GM13977 (cell line): ENCODE measurements at regions not wholly inside any gene's neighbourhood (a gene's known extent, or its start where the extent isn't known, plus 50 kb on each side); places are given as distances from the start of the nearest gene placed in this dataset.

Experiments used
- DNase-seq: peaks from one replicate; pipeline ENCODE4 v3.0.0; 2012; ENCODE audit warnings: low spot score
- in situ Hi-C: fragments of 300-500 bp; cut with MboI; formaldehyde crosslinking; loops from one replicate; pipeline ENCODE4 v1.12.0; 2022; ENCODE audit warnings: low sequenced_read_pairs, low pct_unique_long_range_greater_than_20kb, mixed read lengths, inconsistent platforms; ENCODE audit not compliant: unreplicated experiment
- TF ChIP-seq, protein P1 (sequence below): IDR thresholded peaks from 2 replicates; pipeline ENCODE4 v1.5.1; 2012; ENCODE audit warnings: mild to moderate bottlenecking, control low read depth; ENCODE audit not compliant: insufficient read depth; ENCODE audit errors: extremely low read depth, missing control alignments

GRCh38 chr3:158882445-158882844, 80.6 kb downstream of the MFSD1 start:
- TF ChIP-seq, protein P1, sequence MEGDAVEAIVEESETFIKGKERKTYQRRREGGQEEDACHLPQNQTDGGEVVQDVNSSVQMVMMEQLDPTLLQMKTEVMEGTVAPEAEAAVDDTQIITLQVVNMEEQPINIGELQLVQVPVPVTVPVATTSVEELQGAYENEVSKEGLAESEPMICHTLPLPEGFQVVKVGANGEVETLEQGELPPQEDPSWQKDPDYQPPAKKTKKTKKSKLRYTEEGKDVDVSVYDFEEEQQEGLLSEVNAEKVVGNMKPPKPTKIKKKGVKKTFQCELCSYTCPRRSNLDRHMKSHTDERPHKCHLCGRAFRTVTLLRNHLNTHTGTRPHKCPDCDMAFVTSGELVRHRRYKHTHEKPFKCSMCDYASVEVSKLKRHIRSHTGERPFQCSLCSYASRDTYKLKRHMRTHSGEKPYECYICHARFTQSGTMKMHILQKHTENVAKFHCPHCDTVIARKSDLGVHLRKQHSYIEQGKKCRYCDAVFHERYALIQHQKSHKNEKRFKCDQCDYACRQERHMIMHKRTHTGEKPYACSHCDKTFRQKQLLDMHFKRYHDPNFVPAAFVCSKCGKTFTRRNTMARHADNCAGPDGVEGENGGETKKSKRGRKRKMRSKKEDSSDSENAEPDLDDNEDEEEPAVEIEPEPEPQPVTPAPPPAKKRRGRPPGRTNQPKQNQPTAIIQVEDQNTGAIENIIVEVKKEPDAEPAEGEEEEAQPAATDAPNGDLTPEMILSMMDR, result no peak
- in situ Hi-C loops, result no loop called here
- no peak for DNase-seq

DNA sequence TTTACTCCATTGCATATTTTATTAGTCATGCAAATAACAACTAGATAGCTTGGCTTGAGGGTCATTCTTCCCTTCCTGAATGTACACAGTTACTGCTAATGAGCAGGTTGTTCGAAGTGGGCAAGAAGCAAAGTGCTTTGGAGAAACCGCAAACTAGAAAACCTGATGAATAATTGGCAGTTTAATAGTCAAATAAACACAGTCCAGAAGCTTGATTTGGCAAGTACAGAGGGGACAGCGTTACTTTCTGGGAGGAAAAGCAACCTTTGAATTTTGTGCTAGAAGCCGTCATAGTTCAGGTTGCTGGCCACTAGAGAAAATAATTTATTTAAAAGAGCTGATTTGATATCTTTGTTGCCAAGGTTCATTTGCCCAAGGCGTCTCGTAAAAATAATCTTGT, 94.9 kb downstream of the MFSD1 start:
- TF ChIP-seq, protein P1, result no peak
- DNase-seq, result no peak
- in situ Hi-C loops, result no loop called here

DNA sequence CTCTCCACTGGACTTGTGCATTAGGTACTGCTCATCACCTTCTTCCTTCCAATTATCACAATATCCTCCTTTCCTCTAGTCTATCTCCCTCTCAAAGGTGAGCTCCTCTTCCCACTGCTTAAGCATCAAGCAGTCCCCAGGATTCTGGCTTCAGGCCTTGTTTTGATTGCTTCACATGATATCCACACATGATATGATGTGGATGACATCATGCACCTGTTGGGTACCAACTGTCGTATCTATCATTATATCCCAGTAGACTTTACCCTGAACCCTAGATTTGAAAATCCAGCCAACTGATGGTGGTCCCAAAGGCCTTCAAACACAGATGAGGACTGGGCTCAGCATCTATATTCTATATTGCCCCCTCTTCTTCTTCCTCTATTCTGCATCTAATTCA, 104.9 kb downstream of the MFSD1 start:
- in situ Hi-C loops, result no loop called here

GRCh38 chr3:158908187-158908734, 106.4 kb downstream of the MFSD1 start:
- in situ Hi-C loops, result no loop called here
- TF ChIP-seq, protein P1, result no peak
- no peak for DNase-seq

More for the DNA sequence above, 104.9 kb downstream of the MFSD1 start:
- DNase-seq, result no peak
- TF ChIP-seq, protein P1, result no peak

GRCh38 chr3:158909870-158910269, 108.0 kb downstream of the MFSD1 start:
- DNase-seq, result no peak
- in situ Hi-C loops, result no loop called here
- TF ChIP-seq, protein P1, result no peak

DNA sequence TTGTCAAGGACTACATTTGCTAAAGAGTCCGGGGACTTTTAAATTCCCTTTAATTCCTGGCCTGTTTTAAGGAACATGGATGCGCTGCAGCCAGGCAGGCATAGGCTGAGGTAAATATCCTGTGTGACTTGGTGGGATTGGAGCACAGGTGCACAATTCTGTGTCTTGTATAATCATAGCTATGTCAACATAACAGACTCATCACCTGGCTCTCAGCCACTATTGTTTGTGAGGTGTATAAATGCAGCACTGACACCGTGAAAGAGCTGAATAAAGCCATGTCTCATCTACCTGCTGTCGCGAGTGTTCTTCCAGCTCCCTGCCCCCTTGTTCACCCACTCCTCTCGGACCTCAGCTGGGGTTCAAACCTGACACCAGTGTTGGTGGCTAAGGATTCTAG, 109.7 kb downstream of the MFSD1 start:
- in situ Hi-C loops, result no loop called here
- no peak for DNase-seq
- TF ChIP-seq, protein P1, result no peak

- in situ Hi-C loops, result no loop called here
- TF ChIP-seq, protein P1, result no peak
- no peak for DNase-seq
Observed at GRCh38 chr3:158912188-158912587, 110.3 kb downstream of the MFSD1 start.
